ENCODE measurements at regions not wholly inside any gene's neighbourhood (a gene's known extent, or its start where the extent isn't known, plus 50 kb on each side); places are given as distances from the start of the nearest gene placed in this dataset.

DNA sequence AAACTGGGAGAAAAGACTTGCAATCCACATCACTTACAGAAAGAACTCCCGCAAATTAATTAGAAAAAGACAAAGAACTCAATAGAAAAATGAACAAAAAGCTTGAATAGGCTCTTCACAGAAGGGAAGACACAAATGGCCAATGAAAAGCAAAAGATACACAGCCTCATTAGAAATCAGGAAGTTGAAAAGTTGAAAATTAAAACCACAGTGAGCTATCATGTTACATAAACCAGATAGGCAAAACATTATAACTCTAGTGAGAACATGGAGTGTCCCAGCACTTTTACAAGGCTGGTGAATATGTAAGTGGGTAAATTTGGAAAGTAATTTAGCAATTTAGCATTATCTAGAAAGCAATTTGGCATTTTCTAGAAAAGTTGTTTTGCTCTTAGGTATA, 158.4 kb upstream of the RASSF8 start:
- TF ChIP-seq POLR2A (IDR thresholded peaks at IDR 0.05) (no peak), CTCF (IDR thresholded peaks at IDR 0.05) (no peak), EP300 (IDR thresholded peaks at IDR 0.05) (no peak)
